ENCODE measurements at regions not wholly inside any gene's neighbourhood (a gene's known extent, or its start where the extent isn't known, plus 50 kb on each side); places are given as distances from the start of the nearest gene placed in this dataset.

- H3K4me3 ChIP-seq = no peak overlapping the region
- no peaks in the 10 kb centered on the region for H3K4me1 ChIP-seq
- intact Hi-C loops (cut with DNase I) = no loop called here
- no peak for ATAC-seq
- no peak for DNase-seq
- H3K27ac ChIP-seq = no peak overlapping the region
- peaks cover 24% of the 10 kb centered on the region for H3K27me3 ChIP-seq (ENCODE audit: low read depth)
- H3K9me3 ChIP-seq = no peaks in the 10 kb centered on the region
- TF ChIP-seq, protein P1, sequence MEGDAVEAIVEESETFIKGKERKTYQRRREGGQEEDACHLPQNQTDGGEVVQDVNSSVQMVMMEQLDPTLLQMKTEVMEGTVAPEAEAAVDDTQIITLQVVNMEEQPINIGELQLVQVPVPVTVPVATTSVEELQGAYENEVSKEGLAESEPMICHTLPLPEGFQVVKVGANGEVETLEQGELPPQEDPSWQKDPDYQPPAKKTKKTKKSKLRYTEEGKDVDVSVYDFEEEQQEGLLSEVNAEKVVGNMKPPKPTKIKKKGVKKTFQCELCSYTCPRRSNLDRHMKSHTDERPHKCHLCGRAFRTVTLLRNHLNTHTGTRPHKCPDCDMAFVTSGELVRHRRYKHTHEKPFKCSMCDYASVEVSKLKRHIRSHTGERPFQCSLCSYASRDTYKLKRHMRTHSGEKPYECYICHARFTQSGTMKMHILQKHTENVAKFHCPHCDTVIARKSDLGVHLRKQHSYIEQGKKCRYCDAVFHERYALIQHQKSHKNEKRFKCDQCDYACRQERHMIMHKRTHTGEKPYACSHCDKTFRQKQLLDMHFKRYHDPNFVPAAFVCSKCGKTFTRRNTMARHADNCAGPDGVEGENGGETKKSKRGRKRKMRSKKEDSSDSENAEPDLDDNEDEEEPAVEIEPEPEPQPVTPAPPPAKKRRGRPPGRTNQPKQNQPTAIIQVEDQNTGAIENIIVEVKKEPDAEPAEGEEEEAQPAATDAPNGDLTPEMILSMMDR (IDR thresholded peaks at IDR 0.05) = no peak
- no peaks in the 10 kb centered on the region for H3K36me3 ChIP-seq
Measured at GRCh38 chr10:131435232-131435631, 123.7 kb upstream of the TCERG1L start.

DNA sequence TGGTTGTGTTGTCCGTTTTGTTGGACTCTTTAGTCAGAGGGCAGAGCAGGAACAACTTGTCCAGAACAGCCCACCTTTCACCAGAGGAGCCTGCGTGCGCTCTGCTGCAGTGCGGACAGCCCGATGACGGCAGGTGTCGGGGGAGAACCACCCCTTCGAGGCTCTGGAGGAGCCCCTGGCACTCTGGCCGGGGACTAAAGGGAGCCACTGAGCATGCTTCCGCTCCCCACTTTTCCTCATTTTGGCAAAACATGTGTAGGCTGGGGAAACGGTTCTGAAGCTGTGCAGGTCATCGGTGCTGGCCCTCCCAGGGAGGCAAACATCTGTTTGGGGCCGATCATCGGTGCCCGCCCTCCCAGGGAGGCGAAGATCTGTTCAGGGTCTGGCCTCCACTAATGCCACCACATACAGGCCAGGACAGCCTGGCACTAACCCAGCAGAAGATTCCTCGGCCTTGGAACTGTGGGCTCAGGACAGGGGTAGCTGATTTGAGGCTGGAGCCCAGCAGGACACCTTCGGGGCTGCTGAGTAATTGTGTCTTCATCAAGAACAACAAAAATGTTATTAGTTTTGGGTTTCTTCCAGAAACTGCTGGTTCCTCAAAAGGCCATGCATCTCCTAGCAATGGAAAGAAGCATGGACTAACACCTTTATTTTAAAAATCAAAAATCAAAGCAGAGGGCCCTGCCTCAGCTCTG lies 124.4 kb upstream of the TCERG1L start:
- intact Hi-C loops (cut with DNase I) = no loop called here
- Histone ChIP-seq H3K9me3 (no peaks in the 10 kb centered on the region), H3K27me3 (ENCODE audit: low read depth) (peaks cover 22% of the 10 kb centered on the region), H3K4me3 (no peak overlapping the region), H3K36me3 (no peaks in the 10 kb centered on the region), H3K4me1 (no peaks in the 10 kb centered on the region), H3K27ac (no peak overlapping the region)
- DNase-seq (no peak), ATAC-seq (no peak)
- TF ChIP-seq, protein P1 (IDR thresholded peaks at IDR 0.05) = no peak

DNA sequence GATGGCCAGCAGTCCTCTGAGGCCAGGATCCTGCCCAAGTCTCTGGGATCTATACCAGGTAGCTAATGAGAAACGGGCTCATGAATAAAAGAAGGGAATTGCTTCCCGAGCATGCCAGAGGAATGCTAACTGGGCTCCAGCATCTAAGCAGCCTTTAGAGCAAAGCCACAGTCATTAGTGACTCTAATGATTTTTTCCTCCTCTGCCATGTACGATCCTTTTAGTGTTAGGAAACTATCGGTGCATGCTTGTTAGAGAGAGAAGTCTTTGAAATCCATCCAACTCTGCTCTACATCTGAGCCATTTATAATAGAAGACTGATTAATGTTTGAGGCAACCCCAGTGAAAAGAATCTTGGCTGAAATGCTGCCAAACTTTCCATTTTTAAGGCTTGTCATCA lies 124.9 kb upstream of the TCERG1L start:
- no peak for ATAC-seq

DNA sequence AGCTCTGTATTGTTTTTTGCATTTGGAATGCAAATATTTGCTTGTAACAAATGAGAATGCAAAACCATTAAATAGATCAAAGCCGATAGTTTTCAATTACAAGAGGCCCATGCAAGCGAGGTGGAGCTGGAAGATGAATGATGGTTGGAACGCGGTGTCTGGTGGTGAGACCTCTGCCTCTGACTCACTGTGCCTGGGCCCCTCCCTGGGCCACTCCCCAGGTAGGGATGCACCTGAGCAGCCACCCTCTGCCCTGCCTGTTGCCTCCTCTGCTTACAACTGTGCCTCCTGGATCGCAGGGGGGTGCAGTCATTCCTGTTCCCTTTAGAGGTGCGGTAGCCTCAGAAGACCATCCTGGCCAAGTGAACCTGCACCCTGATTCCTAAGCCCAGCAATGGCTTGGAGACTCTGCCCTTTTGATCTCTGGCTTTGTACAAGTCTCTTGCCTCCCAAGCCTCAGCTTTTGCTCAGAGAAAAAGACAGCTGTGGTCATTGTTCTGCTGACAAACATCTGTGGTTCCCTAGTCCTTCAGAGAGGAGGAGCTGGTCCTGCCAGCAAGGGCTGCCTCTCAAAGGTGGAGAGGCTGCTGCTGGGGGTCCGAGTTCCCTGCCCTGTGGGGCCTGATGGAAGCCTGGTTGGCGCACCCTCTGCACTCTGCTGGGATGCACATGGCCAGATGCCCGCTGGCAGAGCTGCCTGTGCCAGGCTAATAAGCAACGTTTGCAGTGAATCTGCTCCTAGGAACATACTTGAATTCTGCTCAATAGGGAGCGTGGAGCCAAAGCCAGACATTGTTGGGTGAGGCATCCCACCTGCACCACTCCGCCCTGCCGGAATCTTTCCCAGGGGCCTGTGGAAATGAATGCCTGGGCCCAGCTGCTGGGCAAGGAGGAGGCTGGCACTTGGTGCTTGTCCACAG lies 126.3 kb upstream of the TCERG1L start:
- DNase-seq = no peak
- Histone ChIP-seq H3K27me3 (ENCODE audit: low read depth) (peaks cover 26% of the 10 kb centered on the region), H3K36me3 (no peaks in the 10 kb centered on the region), H3K4me1 (no peaks in the 10 kb centered on the region), H3K9me3 (no peaks in the 10 kb centered on the region), H3K4me3 (no peak overlapping the region), H3K27ac (no peak overlapping the region)
- ATAC-seq = no peak
- TF ChIP-seq, protein P1 (IDR thresholded peaks at IDR 0.05) = no peak
- intact Hi-C loops (cut with DNase I) = no loop called here

More for the DNA sequence above, 124.9 kb upstream of the TCERG1L start:
- TF ChIP-seq, protein P1 (IDR thresholded peaks at IDR 0.05) = no peak
- H3K27ac ChIP-seq = no peak overlapping the region
- no peak for DNase-seq
- H3K4me1 ChIP-seq = no peaks in the 10 kb centered on the region
- H3K27me3 ChIP-seq (ENCODE audit: low read depth) = peaks cover 25% of the 10 kb centered on the region
- no peaks in the 10 kb centered on the region for H3K36me3 ChIP-seq
- no peaks in the 10 kb centered on the region for H3K9me3 ChIP-seq
- H3K4me3 ChIP-seq = no peak overlapping the region
- intact Hi-C loops (cut with DNase I) = no loop called here

DNA sequence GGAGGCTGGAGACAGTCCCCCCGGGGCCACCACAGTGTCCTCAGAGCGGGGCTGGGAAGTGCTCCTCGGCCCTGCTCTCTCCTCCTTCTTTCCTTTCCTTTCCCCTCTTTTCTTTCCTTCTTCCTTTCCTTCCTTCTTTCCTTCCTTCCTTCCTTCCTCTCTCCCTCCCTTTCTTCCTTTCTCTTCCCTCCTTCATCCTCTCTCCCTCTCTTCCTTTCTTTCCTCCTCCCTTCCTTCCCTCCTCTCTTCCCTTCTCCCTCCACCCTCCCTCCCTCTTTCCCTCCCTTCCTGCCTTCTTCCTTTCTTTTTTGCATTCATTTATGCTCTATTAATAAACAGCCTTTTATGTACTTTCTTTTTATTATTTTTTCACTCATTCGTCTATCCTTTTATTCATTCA lies 127.1 kb upstream of the TCERG1L start:
- no peaks in the 10 kb centered on the region for H3K4me1 ChIP-seq
- H3K4me3 ChIP-seq = no peak overlapping the region
- peaks cover 30% of the 10 kb centered on the region for H3K27me3 ChIP-seq (ENCODE audit: low read depth)
- no peaks in the 10 kb centered on the region for H3K9me3 ChIP-seq
- TF ChIP-seq, protein P1 (IDR thresholded peaks at IDR 0.05) = no peak
- H3K36me3 ChIP-seq = no peaks in the 10 kb centered on the region
- DNase-seq (no peak), ATAC-seq (no peak)
- intact Hi-C loops (cut with DNase I) = no loop called here
- no peak overlapping the region for H3K27ac ChIP-seq
